ENCODE measurements at regions not wholly inside any gene's neighbourhood (a gene's known extent, or its start where the extent isn't known, plus 50 kb on each side); places are given as distances from the start of the nearest gene placed in this dataset.

- no peak for TF ChIP-seq CTCF (IDR thresholded peaks at IDR 0.05)
- no peak for TF ChIP-seq POLR2AphosphoS5 (IDR thresholded peaks at IDR 0.05)
- TF ChIP-seq POLR2A (IDR thresholded peaks at IDR 0.05): no peak
- intact Hi-C loops (cut with DNase I): no loop called here
- WGBS: 78% methylated on average over 2 of the region's 2 CpGs
Observed at GRCh38 chr18:51647942-51648341, 450.5 kb upstream of the MEX3C start.

GRCh38 chr18:51649796-51650195, 452.3 kb upstream of the MEX3C start:
- no peaks in the 10 kb centered on the region for H3K36me3 ChIP-seq
- intact Hi-C loops (cut with DNase I): no loop called here
- H3K27ac ChIP-seq: no peak overlapping the region
- H3K9me3 ChIP-seq: no peaks in the 10 kb centered on the region
- WGBS: 33% methylated on average over 1 of the region's 1 CpG
- H3K4me1 ChIP-seq (replicated peaks): no peaks in the 10 kb centered on the region
- TF ChIP-seq POLR2AphosphoS5 (IDR thresholded peaks at IDR 0.05): no peak
- no peak for TF ChIP-seq POLR2A (IDR thresholded peaks at IDR 0.05)
- TF ChIP-seq CTCF (IDR thresholded peaks at IDR 0.05): no peak
- H3K4me3 ChIP-seq: no peak overlapping the region
- DNase-seq (ENCODE audit: low spot score): no peak
- H3K27me3 ChIP-seq (replicated peaks; ENCODE audit: insufficient read depth): no peaks in the 10 kb centered on the region

More at GRCh38 chr18:51647942-51648341, 450.5 kb upstream of the MEX3C start:
- H3K27me3 ChIP-seq (replicated peaks; ENCODE audit: insufficient read depth): no peaks in the 10 kb centered on the region
- H3K4me3 ChIP-seq: no peak overlapping the region
- no peak for DNase-seq (ENCODE audit: low spot score)
- H3K9me3 ChIP-seq: no peaks in the 10 kb centered on the region
- no peaks in the 10 kb centered on the region for H3K36me3 ChIP-seq
- no peaks in the 10 kb centered on the region for H3K4me1 ChIP-seq (replicated peaks)
- no peak overlapping the region for H3K27ac ChIP-seq

GRCh38 chr18:51651761-51652160, 454.3 kb upstream of the MEX3C start:
- Histone ChIP-seq H3K36me3 (no peaks in the 10 kb centered on the region), H3K27ac (no peak overlapping the region), H3K4me1 (replicated peaks) (no peaks in the 10 kb centered on the region), H3K9me3 (no peaks in the 10 kb centered on the region), H3K27me3 (replicated peaks; ENCODE audit: insufficient read depth) (no peaks in the 10 kb centered on the region), H3K4me3 (no peak overlapping the region)
- intact Hi-C loops (cut with DNase I): no loop called here
- WGBS: 46% methylated on average over 2 of the region's 2 CpGs
- TF ChIP-seq CTCF (IDR thresholded peaks at IDR 0.05) (no peak), POLR2AphosphoS5 (IDR thresholded peaks at IDR 0.05) (no peak), POLR2A (IDR thresholded peaks at IDR 0.05) (no peak)
- DNase-seq (ENCODE audit: low spot score): no peak

- TF ChIP-seq POLR2A (IDR thresholded peaks at IDR 0.05) (no peak), POLR2AphosphoS5 (IDR thresholded peaks at IDR 0.05) (no peak), CTCF (IDR thresholded peaks at IDR 0.05) (no peak)
- DNase-seq (ENCODE audit: low spot score): no peak
- Histone ChIP-seq H3K4me1 (replicated peaks) (no peaks in the 10 kb centered on the region), H3K4me3 (no peak overlapping the region), H3K27me3 (replicated peaks; ENCODE audit: insufficient read depth) (no peaks in the 10 kb centered on the region), H3K36me3 (no peaks in the 10 kb centered on the region), H3K9me3 (no peaks in the 10 kb centered on the region), H3K27ac (no peak overlapping the region)
- whole genome bisulfite sequencing: 83% methylated on average over 3 of the region's 3 CpGs
- intact Hi-C loops (cut with DNase I): no loop called here
Observed at GRCh38 chr18:51653507-51654213, 456.2 kb upstream of the MEX3C start.
